ENCODE measurements at regions not wholly inside any gene's neighbourhood (a gene's known extent, or its start where the extent isn't known, plus 50 kb on each side); places are given as distances from the start of the nearest gene placed in this dataset.

- no peak for DNase-seq (ENCODE audit: low read depth, low spot score)
- CTCF ChIA-PET: no interaction called here
Measured at GRCh38 chr12:24631676-24632426, 317.1 kb downstream of the BCAT1 start.

GRCh38 chr12:24630856-24631255 is 318.0 kb downstream of the BCAT1 start:
- H3K27ac ChIP-seq (ENCODE audit: low read length): no peak overlapping the region
- no peak for DNase-seq (ENCODE audit: low read depth, low spot score)
- no peaks in the 10 kb centered on the region for H3K27me3 ChIP-seq (ENCODE audit: control insufficient read depth, insufficient read depth, low read length)
- in situ Hi-C loops (cut with HindIII; ENCODE audit: low pct_unique_long_range_greater_than_20kb, low sequenced_read_pairs) (no loop called here), intact Hi-C loops (cut with micrococcal nuclease; ENCODE audit: unreplicated experiment) (no loop called here)
- H3K4me1 ChIP-seq (ENCODE audit: control insufficient read depth, insufficient read depth, low read length): no peaks in the 10 kb centered on the region
- no TSS peak for BruUV-seq (replicated peaks)
- H3K9me3 ChIP-seq (ENCODE audit: control insufficient read depth, insufficient read depth, low read depth, low read length): no peaks in the 10 kb centered on the region
- CTCF ChIA-PET: no interaction called here
- no peak overlapping the region for H3K4me3 ChIP-seq (ENCODE audit: low read depth in 2 of 2, low read length in 2 of 2)
- TF ChIP-seq, protein P1, sequence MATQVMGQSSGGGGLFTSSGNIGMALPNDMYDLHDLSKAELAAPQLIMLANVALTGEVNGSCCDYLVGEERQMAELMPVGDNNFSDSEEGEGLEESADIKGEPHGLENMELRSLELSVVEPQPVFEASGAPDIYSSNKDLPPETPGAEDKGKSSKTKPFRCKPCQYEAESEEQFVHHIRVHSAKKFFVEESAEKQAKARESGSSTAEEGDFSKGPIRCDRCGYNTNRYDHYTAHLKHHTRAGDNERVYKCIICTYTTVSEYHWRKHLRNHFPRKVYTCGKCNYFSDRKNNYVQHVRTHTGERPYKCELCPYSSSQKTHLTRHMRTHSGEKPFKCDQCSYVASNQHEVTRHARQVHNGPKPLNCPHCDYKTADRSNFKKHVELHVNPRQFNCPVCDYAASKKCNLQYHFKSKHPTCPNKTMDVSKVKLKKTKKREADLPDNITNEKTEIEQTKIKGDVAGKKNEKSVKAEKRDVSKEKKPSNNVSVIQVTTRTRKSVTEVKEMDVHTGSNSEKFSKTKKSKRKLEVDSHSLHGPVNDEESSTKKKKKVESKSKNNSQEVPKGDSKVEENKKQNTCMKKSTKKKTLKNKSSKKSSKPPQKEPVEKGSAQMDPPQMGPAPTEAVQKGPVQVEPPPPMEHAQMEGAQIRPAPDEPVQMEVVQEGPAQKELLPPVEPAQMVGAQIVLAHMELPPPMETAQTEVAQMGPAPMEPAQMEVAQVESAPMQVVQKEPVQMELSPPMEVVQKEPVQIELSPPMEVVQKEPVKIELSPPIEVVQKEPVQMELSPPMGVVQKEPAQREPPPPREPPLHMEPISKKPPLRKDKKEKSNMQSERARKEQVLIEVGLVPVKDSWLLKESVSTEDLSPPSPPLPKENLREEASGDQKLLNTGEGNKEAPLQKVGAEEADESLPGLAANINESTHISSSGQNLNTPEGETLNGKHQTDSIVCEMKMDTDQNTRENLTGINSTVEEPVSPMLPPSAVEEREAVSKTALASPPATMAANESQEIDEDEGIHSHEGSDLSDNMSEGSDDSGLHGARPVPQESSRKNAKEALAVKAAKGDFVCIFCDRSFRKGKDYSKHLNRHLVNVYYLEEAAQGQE (IDR thresholded peaks at IDR 0.05; ENCODE audit: insufficient read depth in 1 of 2, low read depth in 2 of 2, low read length in 1 of 2): no peak
- TF ChIP-seq SIN3A (IDR thresholded peaks at IDR 0.05; ENCODE audit: borderline replicate concordance, insufficient read depth, low read depth, low read length) (no peak), POLR2AphosphoS5 (IDR thresholded peaks at IDR 0.05; ENCODE audit: low read depth, low read length) (no peak), TCF7L2 (IDR thresholded peaks at IDR 0.05; ENCODE audit: low read depth, low read length) (no peak)
- TF ChIP-seq, protein P2, sequence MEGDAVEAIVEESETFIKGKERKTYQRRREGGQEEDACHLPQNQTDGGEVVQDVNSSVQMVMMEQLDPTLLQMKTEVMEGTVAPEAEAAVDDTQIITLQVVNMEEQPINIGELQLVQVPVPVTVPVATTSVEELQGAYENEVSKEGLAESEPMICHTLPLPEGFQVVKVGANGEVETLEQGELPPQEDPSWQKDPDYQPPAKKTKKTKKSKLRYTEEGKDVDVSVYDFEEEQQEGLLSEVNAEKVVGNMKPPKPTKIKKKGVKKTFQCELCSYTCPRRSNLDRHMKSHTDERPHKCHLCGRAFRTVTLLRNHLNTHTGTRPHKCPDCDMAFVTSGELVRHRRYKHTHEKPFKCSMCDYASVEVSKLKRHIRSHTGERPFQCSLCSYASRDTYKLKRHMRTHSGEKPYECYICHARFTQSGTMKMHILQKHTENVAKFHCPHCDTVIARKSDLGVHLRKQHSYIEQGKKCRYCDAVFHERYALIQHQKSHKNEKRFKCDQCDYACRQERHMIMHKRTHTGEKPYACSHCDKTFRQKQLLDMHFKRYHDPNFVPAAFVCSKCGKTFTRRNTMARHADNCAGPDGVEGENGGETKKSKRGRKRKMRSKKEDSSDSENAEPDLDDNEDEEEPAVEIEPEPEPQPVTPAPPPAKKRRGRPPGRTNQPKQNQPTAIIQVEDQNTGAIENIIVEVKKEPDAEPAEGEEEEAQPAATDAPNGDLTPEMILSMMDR (IDR thresholded peaks at IDR 0.05): no peak
- POLR2A ChIA-PET: no interaction called here
- no peak for ATAC-seq
- no peaks in the 10 kb centered on the region for H3K36me3 ChIP-seq (ENCODE audit: control insufficient read depth, insufficient read depth, low read length)

More at GRCh38 chr12:24631676-24632426, 317.1 kb downstream of the BCAT1 start:
- Histone ChIP-seq H3K27me3 (ENCODE audit: control insufficient read depth, insufficient read depth, low read length) (no peaks in the 10 kb centered on the region), H3K9me3 (ENCODE audit: control insufficient read depth, insufficient read depth, low read depth, low read length) (no peaks in the 10 kb centered on the region), H3K4me1 (ENCODE audit: control insufficient read depth, insufficient read depth, low read length) (no peaks in the 10 kb centered on the region), H3K4me3 (ENCODE audit: low read depth in 2 of 2, low read length in 2 of 2) (no peak overlapping the region), H3K36me3 (ENCODE audit: control insufficient read depth, insufficient read depth, low read length) (no peaks in the 10 kb centered on the region), H3K27ac (ENCODE audit: low read length) (no peak overlapping the region)
- POLR2A ChIA-PET: no interaction called here
- no peak for ATAC-seq
- in situ Hi-C loops (cut with HindIII; ENCODE audit: low pct_unique_long_range_greater_than_20kb, low sequenced_read_pairs): no loop called here
- intact Hi-C loops (cut with micrococcal nuclease; ENCODE audit: unreplicated experiment): no loop called here
- TF ChIP-seq POLR2AphosphoS5 (IDR thresholded peaks at IDR 0.05; ENCODE audit: low read depth, low read length) (no peak), TCF7L2 (IDR thresholded peaks at IDR 0.05; ENCODE audit: low read depth, low read length) (no peak), SIN3A (IDR thresholded peaks at IDR 0.05; ENCODE audit: borderline replicate concordance, insufficient read depth, low read depth, low read length) (no peak)
- TF ChIP-seq, protein P2 (IDR thresholded peaks at IDR 0.05): no peak
- TF ChIP-seq, protein P1 (IDR thresholded peaks at IDR 0.05; ENCODE audit: insufficient read depth in 1 of 2, low read depth in 2 of 2, low read length in 1 of 2): no peak
- BruUV-seq (replicated peaks): no TSS peak

Data from Panc1 (cell line).